GM18511 (cell line): ENCODE measurements at regions not wholly inside any gene's neighbourhood (a gene's known extent, or its start where the extent isn't known, plus 50 kb on each side); places are given as distances from the start of the nearest gene placed in this dataset.
A peak's percentile ranks its signal among the peaks of the same experiment; 100 is the strongest.

Experiments
- ATAC-seq: cut with Tn5 transposase; IDR thresholded peaks from one replicate; pipeline ENCODE4 v1.9.1; 2021; ENCODE audit warnings: mild to moderate bottlenecking, moderate library complexity; ENCODE audit not compliant: unreplicated experiment

DNA sequence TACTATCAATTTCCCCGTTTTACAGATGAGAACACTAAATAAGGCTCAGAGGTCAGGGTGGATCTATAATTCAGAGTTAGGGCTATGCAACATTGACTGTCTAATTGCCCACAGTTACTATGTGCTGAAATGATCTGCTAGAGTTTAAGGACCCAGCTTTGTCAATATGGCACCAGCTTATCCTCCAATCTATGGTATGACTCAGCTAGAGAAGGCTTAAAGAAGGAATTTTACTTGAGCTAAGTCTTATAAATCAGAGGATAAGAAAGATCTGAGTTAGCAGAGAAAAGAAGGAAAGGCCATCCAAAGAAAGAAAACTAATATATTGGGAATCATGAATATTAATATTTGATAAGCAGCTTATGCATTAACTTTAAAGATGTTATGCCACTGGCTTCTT is 78.1 kb downstream of the ASB9 start:
- ATAC-seq, result no peak

DNA sequence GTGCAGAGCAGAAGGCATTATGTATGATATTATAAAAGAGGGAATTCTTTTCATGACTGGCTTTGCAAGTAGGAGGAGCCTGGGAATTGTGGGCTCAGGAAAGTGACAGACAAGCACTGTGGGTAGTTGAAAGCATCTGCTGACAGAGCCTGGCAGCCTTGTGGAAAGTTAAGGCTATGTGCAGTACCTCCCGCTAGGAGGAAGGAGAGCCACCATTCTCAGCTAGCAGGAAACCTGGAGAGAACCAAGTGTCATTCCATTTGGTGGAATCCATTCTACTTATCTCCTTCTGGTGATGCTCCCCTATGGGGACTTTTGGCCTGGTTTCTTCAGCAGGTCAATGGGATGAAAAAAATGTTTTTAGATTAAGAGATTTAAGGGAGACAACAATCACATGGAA is 81.8 kb downstream of the ASB9 start:
- no peak for ATAC-seq

DNA sequence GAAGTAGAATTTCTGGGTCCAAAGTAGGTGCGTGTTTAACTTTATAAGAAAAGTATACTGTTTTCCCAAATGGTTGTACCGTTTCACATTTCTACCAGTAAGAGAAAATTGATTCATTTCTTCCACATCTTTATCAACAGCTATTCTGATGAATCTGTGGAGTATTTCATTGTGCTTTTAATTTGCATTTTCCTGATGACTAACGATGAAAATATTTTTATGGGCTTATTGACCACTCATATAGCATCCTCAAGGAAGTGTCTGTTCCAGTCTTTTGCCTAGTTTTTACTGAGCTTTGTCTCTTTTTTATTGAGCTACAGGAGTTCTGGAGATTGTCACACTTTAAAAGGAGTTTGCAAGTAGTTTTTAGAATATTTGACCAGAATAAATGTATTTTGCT is 92.6 kb downstream of the ASB9 start:
- no peak for ATAC-seq

DNA sequence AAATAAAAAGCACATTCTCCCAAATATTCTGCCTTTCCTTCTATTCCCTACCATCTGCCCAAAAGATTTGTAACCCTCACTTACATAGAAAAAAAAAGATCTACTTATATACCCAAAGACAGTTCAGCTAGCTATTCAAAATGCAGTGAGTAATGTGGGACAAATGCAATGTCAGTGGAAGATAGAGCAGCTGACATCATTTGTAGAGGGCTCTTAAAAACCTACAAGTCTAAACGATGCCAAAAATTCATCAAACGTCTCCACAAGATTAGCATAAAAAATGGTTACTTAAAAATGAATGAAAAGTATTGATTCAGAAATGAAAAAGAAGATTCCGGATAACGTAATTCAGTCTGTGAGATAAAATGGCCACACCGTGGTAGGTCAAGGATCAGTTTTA is 96.5 kb downstream of the ASB9 start:
- ATAC-seq, result no peak

DNA sequence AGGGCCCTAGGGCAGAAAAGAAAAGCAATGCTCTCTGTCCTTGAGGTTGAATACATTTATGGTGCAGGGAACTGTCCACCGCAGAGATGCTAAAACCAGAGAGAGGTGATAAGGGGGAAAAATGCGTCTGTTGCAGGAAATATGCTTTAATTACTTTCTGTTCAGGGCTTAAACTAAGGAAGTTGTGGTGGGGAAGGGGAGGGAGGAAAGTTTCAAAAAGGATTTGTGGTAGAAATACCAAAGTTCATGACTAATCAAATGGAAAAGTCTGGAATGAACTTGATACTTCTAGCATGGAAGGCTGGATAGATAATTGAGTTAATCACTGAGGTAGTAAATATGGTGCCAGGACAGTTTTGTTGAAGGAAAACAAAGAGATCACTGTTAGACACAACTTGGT is 99.0 kb downstream of the ASB9 start:
- no peak for ATAC-seq

DNA sequence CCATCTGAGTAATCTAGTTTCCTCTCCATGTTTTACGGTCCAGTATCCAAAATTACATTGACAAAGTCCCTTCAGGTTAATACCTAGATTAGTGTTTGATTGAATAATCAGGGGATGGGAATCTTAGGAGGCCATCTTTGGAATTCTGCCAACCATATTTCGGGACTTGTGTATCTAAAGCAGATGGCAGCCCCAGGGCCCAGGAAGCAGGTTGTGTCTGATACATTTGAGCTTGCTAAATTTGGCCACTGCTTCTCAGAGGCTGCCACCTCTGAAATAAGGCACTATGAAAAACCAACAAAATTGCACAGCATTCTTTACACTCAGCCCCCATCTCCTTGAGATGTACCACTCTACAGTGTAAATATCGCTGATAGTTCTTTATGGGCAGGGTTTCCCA is 102.1 kb downstream of the ASB9 start:
- ATAC-seq, result no peak

GRCh38 chrX:15165832-15166231 is 104.1 kb downstream of the ASB9 start:
- no peak for ATAC-seq

DNA sequence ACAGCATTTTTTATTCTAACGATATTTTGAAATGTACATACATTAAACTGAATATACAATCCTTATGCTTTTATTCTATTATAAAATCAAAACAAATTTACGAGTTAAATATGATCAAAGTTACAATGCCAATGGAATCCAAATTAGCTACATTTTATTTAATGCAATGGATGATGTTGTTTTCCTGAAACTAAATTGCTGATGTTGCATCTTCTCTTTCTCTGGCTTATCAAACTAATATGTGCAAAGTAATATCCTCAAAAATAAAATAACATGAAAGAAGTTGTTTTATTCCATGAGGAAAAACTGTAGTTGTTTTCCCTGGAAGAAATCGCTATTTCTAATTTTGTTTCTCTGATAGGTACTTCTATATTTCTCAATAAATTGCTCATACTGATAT is 106.8 kb downstream of the ASB9 start:
- no peak for ATAC-seq

DNA sequence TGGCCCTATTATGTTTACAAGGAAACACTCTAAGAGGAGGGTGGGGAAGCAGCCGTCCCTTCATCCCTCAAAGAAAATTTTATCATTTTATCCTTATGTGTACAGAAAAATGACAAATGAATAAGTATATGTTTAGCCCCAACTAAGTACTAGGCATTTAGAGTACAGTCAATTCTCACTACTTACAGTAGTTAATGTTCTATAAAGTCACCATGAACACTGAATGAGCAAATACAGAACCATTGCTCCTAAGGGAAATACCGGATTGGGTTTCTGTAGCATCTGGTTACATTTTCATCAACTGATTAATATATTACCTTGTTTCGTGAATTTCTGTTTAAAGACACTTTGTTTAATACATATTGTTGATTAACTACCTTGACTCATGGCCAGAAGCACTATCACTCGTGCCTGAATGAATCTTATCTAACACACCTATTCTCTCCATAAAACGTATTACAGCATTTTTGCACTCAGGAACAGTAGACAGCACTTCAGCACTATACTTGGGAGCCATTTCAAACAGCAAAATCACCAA is 109.3 kb downstream of the ASB9 start:
- peak; percentile 53 for ATAC-seq

GRCh38 chrX:15158736-15159406 is 111.0 kb downstream of the ASB9 start:
- ATAC-seq, result peak; percentile 70

DNA sequence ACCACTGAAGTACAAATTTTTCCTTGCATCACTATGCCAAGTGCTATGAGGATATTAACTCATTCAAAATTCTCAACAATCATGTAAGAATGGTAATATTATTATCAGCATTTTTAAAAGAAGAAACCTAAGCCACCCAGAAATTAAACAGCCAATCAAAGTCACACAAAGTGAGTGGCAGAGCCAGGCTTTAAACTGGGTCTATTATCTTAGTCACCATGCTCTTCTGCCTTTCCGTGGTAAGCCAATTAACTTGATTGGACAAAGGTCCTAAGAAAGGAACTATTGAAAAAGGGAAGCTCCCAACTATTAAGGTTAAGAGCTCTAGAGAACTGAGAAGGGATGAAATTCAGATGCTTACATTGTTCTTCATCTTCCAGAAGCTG is 111.5 kb downstream of the ASB9 start:
- ATAC-seq, result peak; percentile 5

- no peak for ATAC-seq
These were observed 112.3 kb downstream of the ASB9 start for GRCh38 chrX:15157624-15158023.

GRCh38 chrX:15151267-15152186 is 118.4 kb downstream of the ASB9 start:
- ATAC-seq, result peak; percentile 92

GRCh38 chrX:15150586-15150985 is 119.3 kb downstream of the ASB9 start:
- ATAC-seq, result no peak

GRCh38 chrX:15146515-15146914 is 123.4 kb downstream of the ASB9 start:
- no peak for ATAC-seq

DNA sequence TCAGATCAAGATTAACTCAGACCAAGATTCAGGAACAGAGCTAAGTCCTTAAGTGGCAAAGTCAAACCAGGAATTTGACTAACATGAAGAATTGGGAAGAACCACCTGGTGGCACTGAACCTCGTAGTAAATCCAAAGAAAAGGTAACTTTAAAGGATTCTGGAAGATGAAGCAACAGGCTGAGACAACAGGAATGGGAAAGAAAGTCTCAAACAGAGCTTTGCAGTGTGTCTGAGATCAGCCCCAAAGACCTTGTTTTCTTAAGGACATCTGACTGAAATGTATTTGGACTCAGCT is 126.1 kb downstream of the ASB9 start:
- no peak for ATAC-seq

GRCh38 chrX:15143050-15143824 is 126.6 kb downstream of the ASB9 start:
- peak; percentile 84 for ATAC-seq

GRCh38 chrX:15142084-15142715 is 127.7 kb downstream of the ASB9 start:
- no peak for ATAC-seq

DNA sequence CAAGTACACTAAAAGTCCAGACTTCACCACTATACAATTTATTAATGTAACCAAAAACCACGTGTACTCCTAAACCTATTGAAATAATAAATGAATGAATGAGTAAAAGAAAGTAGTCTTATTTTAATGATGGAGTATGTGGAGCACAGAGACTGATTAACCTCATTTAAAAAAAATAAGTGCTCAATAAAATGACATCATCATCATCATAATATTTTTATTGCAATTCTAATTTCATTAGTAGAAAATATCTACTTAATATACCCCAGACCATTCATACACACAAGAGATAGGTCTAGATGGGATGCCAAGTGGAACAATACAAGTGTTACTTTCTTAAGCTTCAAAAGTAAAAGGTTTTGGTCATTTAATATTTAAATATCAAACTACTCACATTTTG is 133.1 kb downstream of the ASB9 start:
- ATAC-seq, result no peak

GRCh38 chrX:15129412-15129811 is 140.5 kb downstream of the ASB9 start:
- no peak for ATAC-seq

DNA sequence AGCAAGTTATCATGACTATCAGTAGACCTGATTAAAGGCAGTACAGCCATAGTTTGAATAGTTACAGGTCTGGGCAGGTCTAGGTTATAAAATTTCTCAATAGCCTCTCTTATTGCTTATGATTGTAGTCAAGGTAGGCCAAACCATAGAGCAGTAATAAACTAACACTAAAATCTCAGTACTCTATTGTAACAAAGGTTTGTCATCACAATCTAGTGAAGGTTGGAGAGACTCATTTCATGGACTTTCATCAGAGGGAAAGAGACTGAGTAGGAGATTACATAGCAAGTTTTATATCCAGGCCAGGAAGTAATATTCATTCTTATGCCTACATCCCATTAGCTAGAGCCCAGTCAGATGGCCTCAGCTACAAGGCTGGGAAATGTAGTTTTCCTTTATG is 141.0 kb downstream of the ASB9 start:
- ATAC-seq, result no peak
